Omental fat pad (tissue), 3 donors: ENCODE measurements at regions not wholly inside any gene's neighbourhood (a gene's known extent, or its start where the extent isn't known, plus 50 kb on each side); places are given as distances from the start of the nearest gene placed in this dataset.

Experiments
- ATAC-seq: fragments of 150-250 bp; one replicate; pipeline ENCODE4 v1.9.1; 2016; ENCODE audit warnings: mild to moderate bottlenecking, moderate library complexity; ENCODE audit not compliant: low FRiP score
- DNase-seq: peaks from one replicate; pipeline ENCODE4 v3.0.0-alpha.2; 2019; ENCODE audit warnings: low spot score
- TF ChIP-seq, protein P1 (sequence below), 3 donors: fragments of 450-650 bp; IDR thresholded peaks; one replicate each; pipeline ENCODE4 v1.5.1; 2016 to 2017; ENCODE audit warnings: antibody characterized with exemption in 3 of 3, mild to moderate bottlenecking in 3 of 3, moderate library complexity in 2 of 3

DNA sequence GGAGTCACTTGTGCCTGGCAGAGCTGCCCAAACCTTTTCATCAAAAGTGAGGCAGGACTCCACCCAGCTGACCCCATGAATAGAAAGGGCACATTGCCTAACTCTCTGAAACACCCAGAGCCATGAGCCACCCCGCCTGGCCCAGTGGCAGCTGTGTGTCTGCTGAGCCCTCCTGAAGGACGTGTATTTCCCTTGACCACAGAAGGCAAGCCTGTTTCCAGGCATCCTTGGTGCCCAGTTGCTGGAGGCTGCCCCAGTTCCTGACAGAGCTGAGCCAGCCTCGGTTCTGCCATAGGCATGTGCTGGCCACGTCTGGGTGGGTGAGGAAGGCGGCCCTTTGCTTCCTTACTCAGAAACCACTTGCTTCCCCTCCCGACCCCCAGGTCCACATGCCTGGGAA lies 124.7 kb upstream of the GLI2 start:
- TF ChIP-seq, protein P1, sequence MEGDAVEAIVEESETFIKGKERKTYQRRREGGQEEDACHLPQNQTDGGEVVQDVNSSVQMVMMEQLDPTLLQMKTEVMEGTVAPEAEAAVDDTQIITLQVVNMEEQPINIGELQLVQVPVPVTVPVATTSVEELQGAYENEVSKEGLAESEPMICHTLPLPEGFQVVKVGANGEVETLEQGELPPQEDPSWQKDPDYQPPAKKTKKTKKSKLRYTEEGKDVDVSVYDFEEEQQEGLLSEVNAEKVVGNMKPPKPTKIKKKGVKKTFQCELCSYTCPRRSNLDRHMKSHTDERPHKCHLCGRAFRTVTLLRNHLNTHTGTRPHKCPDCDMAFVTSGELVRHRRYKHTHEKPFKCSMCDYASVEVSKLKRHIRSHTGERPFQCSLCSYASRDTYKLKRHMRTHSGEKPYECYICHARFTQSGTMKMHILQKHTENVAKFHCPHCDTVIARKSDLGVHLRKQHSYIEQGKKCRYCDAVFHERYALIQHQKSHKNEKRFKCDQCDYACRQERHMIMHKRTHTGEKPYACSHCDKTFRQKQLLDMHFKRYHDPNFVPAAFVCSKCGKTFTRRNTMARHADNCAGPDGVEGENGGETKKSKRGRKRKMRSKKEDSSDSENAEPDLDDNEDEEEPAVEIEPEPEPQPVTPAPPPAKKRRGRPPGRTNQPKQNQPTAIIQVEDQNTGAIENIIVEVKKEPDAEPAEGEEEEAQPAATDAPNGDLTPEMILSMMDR (IDR thresholded peaks at IDR 0.05), result no peak
- no peak for DNase-seq
- no peak for ATAC-seq

DNA sequence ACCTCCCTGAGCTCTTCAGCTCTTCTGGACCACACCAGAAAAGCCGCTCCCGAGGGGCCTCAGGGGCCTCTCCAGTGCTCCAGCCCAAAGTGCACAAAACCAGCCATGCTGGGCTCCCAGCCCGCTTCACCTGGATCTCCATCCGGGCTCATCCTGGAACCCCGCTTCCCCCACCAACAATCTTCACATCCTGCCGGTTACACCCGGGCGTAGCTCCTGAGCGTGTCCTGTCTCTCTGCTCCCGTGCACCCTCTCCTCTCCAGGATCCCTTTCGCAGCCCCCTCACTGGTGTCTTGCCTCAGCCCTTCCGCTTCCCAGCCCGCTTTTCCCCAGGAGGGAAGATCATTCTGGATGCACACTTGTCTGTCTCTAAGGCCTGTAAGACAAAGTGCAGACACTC lies 123.7 kb upstream of the GLI2 start:
- ATAC-seq, result no peak
- DNase-seq, result no peak
- TF ChIP-seq, protein P1 (IDR thresholded peaks at IDR 0.05), result no peak

DNA sequence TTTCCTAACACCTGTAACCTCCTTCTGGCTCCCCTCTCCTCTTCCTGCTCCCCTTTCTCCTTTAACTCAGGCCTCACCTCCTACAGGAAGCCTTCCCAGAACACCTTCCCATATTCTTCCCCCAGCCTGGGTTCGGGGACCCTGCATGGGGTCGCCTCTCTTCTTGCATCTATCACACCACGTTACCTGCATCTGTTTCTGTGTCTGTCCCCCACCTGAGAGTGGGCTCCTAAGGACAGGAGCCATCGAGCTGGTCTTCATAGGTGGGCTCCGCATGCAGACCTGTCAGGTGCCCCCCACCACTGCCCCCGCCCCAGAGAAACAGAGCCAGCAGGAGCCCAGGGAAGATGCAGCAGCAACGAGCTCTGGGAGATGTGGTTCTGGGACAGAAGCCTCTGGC lies 123.2 kb upstream of the GLI2 start:
- DNase-seq, result no peak
- TF ChIP-seq, protein P1 (IDR thresholded peaks at IDR 0.05), result no peak
- ATAC-seq, result no peak

DNA sequence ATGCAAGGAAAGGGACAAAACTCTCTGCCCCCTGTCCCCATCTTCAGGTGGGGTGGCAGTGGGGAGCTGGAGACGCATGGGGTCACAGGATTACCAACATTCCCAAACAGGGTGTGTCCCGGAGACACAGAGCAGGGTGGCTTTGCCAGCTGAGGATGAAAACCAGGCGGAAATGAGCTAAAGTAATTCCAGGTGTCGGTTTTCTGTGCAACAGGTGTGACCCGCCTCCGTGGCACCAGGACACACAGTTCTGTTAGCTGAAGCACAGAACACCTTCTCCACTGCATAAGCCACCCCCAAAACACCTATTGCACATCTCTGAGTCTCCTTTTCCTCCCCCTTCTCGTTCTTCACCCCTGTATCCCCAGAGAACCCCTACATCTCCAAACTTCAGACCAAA lies 122.7 kb upstream of the GLI2 start:
- no peak for DNase-seq
- ATAC-seq, result no peak
- TF ChIP-seq, protein P1 (IDR thresholded peaks at IDR 0.05), result no peak

DNA sequence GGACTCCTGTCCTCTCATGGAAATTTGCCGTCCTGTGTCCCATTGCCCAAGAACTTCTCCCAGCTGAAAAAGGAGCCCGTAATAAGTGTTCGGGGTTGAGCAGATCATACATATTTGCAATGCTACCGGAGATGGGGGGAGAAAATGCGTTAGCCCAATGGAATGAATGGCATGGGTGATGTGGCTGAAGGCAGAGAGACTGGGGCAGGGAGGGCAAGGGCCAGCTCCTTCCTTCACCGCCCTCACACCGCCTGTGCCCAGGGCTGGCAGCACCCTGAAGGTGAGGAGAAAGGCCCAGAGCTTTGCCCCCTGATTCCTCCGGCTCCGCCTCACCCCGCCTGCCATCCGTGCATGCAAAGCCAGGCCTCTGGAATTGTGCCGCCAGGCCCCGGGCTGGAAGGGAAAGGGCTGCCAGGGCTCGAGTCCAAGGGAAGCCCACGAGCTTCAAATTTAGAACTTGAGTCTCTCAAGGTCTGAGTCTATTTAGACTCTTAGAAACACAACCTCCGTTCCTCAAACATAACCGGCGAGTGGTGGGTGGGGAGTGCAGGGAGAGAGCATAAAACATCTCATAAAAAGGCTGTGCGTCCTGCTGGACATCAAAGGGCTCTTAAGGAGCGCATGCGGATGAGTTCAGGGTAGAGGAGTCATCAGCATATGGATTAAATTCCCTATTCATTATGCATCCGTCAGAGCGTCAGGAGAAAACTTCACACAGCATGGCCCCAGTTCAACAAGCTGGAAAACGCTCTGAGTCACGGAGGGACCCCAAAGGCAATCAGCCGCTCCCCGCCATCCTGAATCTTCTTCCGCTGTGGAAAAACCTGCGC lies 121.7 kb upstream of the GLI2 start:
- TF ChIP-seq, protein P1 (IDR thresholded peaks at IDR 0.05), result no peak
- ATAC-seq (no peak), DNase-seq (no peak)

DNA sequence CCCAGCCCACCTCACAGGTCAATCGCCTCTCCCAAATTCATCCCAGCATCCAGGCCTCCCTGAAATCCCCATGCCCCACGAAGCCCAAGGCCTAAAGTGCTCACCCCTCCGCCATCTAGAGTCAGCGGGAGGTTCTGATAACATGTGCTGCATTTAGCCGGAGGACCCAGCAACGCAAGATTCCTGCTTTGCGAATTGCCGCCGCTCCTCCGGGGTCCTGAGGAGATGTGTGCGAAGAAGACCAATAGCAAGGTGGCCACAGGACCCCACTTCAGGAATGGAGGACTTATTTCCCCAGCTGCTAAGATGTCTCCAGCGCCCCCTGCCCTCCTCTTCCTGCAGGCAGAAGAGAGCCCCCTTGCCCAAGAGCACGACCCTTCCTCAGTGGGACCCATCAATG lies 120.8 kb upstream of the GLI2 start:
- no peak for DNase-seq
- TF ChIP-seq, protein P1 (IDR thresholded peaks at IDR 0.05), result no peak
- no peak for ATAC-seq

DNA sequence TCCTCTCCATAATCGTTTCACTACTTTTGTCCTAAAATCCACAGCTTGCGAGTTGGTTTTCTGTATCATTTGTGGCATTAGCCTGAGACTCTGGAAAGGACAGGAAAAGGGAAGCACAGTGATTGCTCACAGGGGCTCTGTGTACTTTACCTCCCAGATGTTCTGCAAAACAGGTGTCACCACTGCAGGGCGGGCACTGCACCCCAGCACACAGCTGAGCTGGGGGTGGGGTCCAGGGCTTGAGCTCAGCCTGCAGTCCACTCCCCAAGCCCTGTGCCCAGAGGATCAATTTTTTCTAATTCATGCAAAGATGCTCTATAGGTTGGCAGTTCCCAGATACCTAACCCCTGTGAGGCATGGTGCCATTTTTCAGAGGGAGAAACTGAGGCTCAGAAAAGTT lies 119.4 kb upstream of the GLI2 start:
- DNase-seq (no peak), ATAC-seq (no peak)
- TF ChIP-seq, protein P1 (IDR thresholded peaks at IDR 0.05), result no peak
